Tibial nerve (tissue), 4 donors: ENCODE measurements at regions not wholly inside any gene's neighbourhood (a gene's known extent, or its start where the extent isn't known, plus 50 kb on each side); places are given as distances from the start of the nearest gene placed in this dataset.

Source experiments
- CTCF ChIP-seq, 5 experiments: fragments of 200-600 bp in 3 of 5; fragments of 450-650 bp in 2 of 5; sonication (generic) in 3 of 5; IDR thresholded peaks; one replicate each; pipeline ENCODE4 v1.5.1; 2016 to 2019; ENCODE audit warnings: antibody characterized with exemption in 5 of 5, mild to moderate bottlenecking in 3 of 5, moderate library complexity in 2 of 5
- EP300 ChIP-seq, 2 donors: sonication (generic); formaldehyde crosslinking; IDR thresholded peaks; one replicate each; pipeline ENCODE4 v1.6.1; 2017; ENCODE audit warnings: antibody characterized with exemption in 2 of 2, mild to moderate bottlenecking in 1 of 2
- POLR2A ChIP-seq, 2 donors: fragments of 450-650 bp; IDR thresholded peaks; one replicate each; pipeline ENCODE4 v1.6.1; 2017; ENCODE audit warnings: antibody characterized with exemption in 2 of 2, mild to moderate bottlenecking in 2 of 2, moderate library complexity in 2 of 2

- TF ChIP-seq POLR2A (IDR thresholded peaks at IDR 0.05) (no peak), CTCF (IDR thresholded peaks at IDR 0.05) (peak; percentile 27 to 45 (median 41)), EP300 (IDR thresholded peaks at IDR 0.05) (no peak)
Measured at GRCh38 chr15:98292442-98293240, 332.1 kb downstream of the ARRDC4 start.
